ENCODE measurements at regions not wholly inside any gene's neighbourhood (a gene's known extent, or its start where the extent isn't known, plus 50 kb on each side); places are given as distances from the start of the nearest gene placed in this dataset.

DNA sequence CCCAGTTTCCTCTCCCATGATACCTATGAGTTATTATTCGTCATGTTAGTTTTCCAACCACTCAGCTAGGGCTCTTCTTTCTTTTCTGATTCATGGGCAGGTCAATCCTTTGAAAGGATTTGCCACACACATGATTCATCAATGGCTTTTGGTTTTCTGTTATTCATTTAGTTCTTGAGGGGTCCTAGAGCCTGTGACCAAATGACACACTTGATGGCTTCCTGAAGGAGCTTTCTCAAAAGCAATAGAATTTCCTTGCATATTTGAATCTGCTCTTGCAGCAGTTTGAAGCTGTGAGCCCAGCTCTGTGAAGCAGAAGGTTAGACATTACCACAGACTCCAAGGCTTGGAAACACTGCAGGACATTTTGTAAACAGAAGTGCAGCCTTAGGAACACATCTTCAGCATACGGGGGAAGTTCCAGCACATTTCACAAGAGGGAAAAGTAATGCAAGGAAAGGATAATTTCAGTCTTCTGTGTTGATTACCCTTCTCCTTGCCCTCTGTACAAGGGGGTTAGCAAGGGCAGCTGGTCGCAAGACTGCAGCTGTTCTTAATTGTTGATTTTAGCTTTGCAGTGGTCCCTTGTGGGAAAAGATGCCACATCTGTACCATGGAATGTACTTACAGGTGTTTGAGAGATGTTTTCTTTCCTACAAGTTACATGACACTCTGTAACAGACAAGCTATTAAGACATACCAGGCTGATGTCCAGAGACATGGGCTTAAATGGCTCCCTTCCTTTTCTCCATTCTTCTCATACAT lies 338.6 kb downstream of the KCNRG start:
- no peak for DNase-seq (ENCODE audit: low spot score)
- no peak for FAIRE-seq

DNA sequence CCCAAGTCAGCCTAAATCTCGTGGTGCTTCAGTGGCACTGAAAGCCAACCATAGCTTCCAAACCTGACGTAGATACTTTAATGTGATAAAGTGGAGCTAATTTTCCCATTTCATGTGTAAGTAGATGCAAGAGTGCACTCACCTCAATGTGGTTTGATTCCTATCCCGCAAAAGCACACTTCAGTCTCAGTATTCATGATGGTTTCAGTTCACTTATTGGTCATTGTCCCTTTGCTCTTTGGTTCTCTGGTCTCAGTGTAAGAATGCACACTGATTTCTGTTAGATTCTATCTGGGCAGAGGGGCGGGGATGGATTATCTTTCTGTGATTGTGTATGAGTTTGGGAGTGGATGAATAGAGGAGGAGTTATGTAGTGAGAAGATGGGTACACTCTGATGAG lies 340.6 kb downstream of the KCNRG start:
- DNase-seq (ENCODE audit: low spot score) (no peak), FAIRE-seq (no peak)

DNA sequence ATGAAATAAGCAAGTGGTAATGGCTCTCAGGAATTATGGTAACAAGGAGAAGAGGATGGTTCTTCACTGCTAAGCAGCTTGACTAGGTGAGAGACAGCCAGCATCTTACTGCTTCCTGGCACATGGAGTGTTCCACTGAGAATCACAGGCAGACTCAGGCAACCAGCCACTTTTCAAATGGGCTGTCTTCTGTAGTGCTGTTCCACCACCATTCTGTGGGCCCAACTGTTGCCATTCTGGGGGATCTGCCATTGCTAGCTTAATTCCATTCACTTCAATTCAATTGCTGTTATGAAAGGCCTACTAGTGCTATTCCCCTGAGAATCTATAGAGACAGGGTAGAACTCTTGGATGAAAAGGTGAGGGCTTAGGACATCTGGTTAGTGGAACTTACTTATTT lies 341.9 kb downstream of the KCNRG start:
- FAIRE-seq (no peak), DNase-seq (ENCODE audit: low spot score) (no peak)

DNA sequence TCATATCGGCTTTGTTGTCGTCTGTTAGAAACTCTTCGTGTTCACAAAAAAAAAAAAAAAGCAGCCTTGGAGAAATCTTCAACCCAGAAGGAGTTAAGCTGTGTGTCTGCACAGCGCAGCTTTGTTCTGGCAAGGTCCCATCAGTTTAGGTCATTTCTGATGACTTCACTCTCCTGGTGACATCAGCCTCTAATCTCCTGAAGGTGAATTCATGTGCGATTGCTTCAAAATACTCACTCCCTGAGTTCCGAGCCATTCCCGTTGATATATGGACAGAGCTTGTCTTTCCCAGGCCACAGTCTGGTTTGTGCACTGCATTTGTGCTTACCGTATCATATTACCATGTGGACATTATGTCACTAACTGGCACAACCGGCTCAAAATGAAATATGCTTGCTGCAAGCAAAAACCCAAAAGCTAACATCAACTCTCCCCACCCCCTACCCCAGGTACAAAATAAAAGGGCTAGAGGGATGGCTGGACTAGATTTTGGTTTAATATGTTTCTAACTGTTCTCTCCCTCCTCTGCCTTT lies 342.4 kb downstream of the KCNRG start:
- FAIRE-seq: no peak
- peak; percentile 62 for DNase-seq (ENCODE audit: low spot score)

DNA sequence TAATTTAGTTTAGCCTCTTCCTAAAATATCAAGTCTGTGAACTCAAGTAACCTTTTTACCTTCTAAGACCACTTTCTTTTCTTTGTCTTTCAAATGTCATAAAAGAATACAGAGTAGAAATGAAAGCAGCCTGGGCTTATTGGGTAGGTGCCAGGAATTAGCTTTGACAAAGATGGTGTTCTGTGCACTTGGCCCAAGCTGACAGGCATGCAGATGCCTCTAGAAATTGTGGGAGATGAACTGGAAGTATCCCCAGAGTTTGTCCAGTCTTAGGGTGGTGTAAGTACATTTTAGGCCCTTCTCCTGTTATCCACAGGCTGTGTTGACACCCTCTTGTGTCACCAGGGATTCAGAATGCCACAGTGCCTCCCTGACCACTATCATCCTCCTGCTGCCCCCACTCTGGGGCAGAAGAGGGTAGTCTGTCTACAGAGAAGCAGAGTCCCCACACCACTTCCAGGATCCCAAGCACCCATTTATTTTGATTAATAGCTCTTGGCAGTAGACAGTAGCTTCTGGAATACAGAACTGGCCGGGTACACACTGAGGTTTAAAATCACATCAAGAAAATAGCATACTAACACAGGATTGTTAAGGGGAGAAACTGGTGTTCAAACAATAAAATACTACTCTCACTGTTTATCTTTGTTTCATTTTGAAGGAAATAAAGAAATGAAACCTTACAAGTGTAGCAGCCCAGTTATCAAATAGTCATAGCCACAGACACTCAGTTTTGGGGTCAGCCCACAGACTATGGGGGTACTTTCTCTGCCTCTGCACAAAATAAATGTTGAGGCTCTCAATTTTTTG lies 343.2 kb downstream of the KCNRG start:
- FAIRE-seq (no peak), DNase-seq (ENCODE audit: low spot score) (no peak)

DNA sequence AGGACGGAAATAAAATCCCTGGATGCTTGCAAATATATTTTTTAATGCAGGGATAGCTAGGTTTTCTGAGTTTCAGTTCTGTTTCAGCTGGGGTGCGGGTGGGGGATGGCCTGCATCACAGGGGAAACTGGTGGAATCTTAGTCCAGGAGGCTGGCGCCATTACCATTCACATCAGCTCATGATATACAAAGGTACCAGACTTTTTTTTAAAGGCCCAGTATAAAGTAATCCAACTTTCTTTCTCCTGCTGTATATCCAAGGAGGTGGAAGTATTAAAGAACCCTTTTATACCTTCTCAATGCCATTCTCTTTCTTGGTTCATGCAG lies 343.8 kb downstream of the KCNRG start:
- FAIRE-seq (no peak), DNase-seq (ENCODE audit: low spot score) (no peak)

DNA sequence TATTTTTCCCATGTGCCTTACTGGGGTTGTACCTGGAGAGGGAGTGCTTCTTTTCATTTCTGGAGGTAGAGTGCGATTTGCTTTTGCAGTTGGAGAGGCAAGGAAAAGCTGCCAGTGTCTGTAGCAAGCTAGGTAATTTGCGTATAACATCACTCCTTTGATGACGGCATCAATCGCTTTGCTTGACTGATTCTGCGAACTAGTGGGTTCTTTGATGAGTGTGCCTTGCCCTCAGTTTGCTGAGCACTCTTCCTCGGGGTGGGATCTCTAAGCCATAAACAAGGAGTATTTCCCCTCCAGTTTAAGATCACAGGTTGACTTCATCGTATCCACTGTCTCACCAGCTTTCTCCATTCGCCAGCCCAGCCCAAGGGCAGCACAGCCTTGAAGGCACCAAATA lies 344.5 kb downstream of the KCNRG start:
- no peak for DNase-seq (ENCODE audit: low spot score)
- no peak for FAIRE-seq

DNA sequence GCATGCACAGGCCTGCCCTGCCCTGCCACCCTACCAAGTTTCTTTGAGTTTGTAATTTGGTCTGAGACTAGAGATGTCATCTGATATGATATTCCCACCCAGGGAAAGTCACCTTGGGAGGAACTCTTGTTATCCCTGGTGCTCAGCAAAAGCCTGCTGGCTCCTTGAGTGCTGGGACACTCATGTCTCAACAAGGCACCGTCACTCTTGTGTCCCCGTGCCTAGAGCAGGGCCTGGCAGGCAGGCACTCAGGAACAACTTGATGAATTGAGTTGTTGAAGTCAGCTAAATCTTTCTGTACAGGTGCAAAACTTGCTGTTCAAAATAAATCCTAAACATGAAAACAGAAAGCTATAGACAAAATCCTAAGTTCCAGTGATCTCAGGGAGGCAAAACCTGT lies 345.4 kb downstream of the KCNRG start:
- DNase-seq (ENCODE audit: low spot score) (no peak), FAIRE-seq (no peak)

DNA sequence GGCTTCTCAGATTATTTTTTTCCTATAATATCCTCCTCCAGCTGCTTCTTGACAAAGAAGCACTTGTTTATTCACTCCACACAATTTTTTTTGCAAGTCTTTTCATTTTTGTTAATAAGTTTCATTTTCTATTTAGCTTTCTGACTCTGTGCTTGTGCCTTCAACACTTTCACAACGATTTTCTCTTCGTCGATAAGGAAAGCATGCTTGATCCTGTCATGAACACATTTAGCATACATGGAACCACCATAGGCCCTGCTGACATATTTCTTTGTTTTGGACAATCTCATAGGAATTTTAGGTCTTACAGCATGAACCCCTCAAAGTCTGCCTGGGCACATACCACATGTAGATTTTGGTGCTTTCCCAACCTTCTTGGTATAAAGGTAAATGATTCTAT lies 346.0 kb downstream of the KCNRG start:
- DNase-seq (ENCODE audit: low spot score): no peak
- no peak for FAIRE-seq

DNA sequence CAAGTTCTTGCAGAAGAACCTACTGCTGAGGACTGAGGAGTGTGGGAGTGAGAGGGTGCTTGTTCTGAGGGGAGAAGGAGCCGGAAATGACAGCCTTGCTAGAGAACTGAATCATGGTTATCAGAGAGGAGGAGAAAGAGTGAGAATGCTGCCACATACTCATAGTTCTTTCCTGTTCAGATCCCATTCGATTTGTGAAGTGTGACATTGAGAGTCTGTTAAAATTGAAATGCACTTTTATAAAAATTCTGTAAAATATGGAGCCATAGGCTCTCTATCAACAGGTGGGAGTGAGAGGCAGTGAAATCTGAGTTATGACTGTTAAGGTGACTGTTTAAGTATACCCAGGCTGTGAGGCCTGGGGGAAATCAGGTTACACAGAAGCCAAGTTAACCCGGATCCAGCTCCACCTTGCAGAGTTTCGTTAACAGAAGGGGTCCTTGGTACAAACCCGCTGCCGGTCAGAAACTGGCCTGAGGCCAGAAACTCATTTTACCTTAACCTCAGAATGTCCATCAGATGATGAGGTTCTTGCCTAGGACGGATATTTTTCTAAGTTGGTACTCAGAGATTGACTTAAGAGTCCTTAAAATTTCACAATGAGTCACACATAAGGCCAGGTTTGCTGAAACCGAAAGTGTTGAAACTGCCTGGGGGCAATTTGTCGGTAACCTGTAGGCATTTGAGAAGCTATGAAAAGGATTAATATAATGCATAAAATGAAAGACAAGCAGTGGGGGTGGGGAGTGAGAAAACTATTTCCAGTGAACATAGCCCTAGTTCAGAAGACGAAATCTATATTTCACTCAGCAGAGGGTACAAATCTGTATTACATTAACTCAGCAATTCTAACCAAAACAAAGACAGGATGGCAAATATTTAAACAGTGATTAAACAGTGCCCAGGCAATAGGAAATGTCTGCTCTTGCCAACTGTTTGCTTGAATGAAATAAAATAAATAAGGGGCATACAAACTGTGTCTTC lies 350.5 kb downstream of the KCNRG start:
- DNase-seq (ENCODE audit: low spot score) (no peak), FAIRE-seq (no peak)

DNA sequence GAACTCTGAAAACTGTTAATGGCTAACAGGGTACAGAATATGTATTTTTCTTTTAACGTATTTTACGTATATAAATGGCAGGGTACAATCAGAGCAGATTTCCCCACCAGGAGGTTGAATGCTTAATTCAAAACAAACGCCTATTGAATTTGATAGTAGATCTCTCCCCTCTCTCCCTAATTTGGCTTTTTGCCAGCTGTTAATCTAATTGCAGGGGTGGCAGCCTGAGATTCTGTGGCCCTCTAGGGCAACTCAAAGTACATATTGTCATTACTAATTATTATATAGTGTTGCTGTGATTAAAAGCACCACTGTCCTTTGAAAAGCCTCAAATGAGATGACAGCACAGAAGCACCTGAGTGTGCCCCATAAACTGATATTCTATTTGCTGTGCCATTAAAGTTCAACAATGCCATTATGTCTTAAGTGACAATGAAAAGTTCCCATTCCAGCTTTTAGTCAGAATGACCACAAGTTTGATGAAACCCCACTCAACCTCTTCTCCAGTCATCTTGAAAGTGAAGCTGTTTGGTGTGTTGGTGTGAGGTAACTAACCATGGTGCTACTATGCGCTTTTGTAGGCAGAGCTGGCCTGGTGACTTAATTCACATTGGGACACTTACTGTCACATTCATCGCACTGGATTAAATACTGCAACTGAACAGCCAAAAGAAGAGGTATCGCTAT lies 351.4 kb downstream of the KCNRG start:
- DNase-seq (ENCODE audit: low spot score) (no peak), FAIRE-seq (no peak)

DNA sequence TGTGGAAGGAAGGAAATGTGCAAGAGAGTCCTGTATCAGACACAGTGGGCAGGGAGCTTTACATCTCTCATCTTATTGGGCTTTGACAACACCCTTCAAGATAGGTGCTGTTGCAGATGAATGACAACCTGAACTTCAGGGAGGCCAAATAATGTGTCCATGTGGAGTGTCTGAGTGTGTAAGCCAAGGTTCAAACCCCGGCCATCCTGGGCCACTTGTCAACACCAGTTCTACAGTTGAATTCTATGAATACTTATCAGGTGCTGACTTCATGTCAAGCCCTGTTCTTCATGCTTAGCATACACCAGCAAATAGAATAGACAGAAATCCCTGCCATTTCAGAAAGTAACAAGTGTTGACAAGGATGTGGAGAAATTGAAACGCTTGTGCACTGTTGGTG lies 354.4 kb downstream of the KCNRG start:
- no peak for DNase-seq (ENCODE audit: low spot score)
- no peak for FAIRE-seq

DNA sequence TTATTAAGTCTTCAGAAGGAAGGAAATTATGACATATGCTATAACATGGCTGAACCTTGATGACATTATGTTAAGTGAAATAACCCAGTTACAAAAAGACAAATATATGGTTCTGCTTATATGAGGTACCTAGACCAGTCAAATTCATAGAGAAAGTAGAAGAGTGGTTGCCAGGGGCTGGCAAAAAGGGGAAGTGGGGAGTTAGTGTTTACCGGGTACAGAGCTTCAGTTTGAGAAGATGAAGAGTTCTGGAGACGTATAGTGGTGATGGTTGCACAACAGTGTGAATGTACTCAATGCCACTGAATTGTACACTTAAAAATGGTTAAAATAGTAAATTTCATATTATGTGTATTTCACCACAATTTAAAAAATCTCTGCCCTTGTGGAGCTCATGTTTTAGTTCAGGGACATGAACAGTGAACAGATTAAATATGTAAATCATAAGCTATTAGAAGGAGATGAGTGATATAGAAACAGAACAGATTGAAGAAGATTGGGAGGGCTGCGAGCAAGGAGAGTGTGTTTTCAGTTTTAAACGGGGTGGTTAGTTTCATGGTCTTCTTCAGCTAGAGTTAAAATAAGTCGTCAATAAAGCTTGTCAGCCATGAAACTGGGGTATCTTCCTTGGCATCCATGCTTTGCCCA lies 355.2 kb downstream of the KCNRG start:
- FAIRE-seq (no peak), DNase-seq (ENCODE audit: low spot score) (no peak)

DNA sequence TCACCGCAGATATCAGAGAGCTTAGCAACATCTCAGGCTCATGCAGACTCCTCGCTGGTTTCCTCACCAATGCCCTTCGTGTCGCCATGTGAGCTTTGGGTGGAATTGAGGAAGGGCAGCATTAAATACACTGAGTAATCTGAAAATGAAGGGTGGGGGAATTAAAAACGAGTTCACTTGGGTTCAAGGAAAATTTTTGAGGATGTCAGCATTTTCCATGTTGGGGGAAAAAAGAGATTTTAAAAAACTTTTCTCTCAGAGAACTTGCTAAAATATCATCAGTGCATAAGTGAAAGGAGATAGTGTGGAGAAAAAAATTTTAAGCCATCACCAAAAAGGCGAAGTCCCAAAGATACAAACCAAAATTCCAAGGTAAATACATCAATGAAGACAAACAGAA lies 359.3 kb downstream of the KCNRG start:
- DNase-seq (ENCODE audit: low spot score) (no peak), FAIRE-seq (no peak)

DNA sequence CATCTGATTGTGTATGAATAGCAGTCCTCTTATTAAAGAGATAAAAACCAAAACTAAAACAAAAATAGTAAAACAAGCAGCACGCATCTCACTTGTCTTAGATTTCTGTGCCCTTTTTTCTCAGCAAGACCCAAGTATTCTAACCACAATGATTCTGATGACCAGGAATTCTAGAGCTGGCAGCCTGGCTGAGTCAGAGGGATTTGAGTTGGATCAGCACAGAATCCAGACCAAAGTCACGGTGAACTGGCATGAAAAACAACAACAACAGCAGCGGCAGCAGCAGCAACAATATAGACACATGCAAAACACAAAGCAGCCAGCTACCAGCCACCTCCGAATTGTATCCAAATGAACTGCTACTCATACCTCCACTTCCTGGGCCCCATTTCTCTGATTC lies 360.5 kb downstream of the KCNRG start:
- no peak for FAIRE-seq
- peak; percentile 36 for DNase-seq (ENCODE audit: low spot score)

DNA sequence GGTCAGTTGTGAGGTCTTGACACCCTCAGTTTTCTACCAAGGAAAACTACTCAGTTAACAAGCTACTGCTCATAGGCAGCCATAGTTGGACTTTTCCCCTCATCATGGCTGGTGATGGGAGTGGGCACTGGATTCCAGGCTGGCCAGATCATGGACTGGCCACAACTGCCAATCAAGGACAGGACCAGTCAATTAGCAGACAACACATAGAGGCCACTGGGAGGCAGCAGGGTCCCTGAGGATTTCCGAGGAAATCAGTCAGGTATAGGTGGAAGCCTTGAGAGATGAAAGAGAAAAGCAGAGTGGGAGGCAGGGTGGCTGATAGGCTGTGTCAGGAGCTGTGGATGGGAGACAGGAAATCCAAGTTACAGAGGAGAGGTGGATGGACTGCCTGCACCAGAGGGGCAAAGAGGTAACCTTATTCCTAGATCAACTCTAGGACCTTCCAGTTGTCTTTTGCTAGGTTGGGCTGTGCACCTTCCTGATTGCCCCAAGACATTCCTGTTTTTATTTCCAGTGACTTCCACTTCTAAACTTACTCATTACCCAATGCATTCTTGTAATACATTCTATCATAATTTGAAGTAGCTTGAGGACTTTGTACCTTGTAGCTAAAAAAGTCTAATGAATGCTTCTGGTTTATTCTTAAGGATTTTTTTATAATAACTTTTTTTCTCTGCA lies 361.8 kb downstream of the KCNRG start:
- DNase-seq (ENCODE audit: low spot score) (no peak), FAIRE-seq (no peak)

DNA sequence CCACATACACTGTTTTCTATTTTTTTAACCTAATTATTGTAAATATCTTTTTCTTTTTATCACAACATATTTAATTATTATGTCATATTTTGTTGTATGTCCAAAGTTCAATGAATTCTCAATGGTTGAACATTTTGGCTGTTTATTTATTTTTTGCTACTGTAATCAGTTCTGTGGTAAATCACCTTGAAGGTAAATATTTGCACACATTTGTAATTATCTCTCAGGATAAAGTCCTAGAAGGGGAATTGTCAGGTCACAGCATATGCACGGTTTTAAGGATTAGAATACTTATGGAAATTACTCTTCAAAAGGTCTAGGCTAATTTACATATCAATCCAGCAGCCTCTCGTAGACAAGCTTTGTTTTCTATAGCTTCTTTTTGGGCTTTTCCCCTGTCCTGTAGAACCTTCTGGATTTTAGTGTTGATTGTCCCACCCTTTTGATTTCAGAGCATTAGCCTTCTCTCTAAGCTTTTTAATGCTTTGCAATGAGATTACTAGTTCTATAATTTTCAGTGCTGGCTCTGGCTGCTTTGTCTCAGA lies 362.6 kb downstream of the KCNRG start:
- FAIRE-seq: no peak

DNA sequence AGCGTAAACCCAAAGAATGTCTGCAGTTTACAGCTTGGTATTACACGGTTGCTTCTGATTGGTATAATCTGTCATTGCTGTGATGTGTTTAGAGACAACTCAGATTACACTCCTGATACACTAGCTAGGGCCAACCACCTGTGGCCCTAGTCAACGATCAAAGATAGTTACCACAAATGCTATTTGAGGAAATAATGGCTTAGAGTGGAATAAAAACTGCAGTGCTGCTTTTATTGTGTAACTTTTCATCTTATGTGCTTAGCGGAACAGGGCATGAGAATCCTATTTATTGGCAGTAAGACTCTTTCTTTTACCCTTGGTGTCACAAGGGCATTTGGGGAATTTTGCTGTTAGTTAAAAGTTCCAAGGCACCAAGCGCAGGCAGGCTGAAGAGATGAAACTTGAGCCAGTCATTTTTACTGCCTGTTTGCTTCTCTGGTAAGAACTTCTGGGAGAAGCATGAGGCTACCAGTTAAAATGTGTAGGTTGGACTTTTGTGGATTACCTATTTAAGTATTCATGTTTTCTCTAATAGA lies 363.3 kb downstream of the KCNRG start:
- DNase-seq (ENCODE audit: low spot score) (no peak), FAIRE-seq (no peak)

More for the DNA sequence above, 362.6 kb downstream of the KCNRG start:
- no peak for DNase-seq (ENCODE audit: low spot score)

DNA sequence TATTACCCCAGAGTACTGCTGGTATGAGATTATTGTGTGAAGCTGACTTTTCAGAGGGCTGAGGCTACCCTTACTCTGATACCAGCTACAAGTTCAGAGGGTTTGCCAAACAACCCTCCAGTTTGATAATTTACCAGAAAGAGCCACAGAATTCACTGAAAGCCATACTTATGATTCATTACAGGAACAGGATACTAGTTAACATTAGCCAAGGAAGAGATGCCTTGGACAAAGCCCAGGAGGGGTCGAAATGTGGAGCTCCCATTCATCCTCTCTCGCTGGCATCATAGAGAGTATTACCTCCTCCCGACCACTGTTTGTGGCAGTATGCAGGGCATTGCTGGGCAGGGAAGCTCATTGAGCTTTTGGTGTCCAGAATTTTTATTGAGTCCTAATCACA lies 364.3 kb downstream of the KCNRG start:
- no peak for DNase-seq (ENCODE audit: low spot score)
- FAIRE-seq: no peak
